ENCODE measurements at regions not wholly inside any gene's neighbourhood (a gene's known extent, or its start where the extent isn't known, plus 50 kb on each side); places are given as distances from the start of the nearest gene placed in this dataset.

DNA sequence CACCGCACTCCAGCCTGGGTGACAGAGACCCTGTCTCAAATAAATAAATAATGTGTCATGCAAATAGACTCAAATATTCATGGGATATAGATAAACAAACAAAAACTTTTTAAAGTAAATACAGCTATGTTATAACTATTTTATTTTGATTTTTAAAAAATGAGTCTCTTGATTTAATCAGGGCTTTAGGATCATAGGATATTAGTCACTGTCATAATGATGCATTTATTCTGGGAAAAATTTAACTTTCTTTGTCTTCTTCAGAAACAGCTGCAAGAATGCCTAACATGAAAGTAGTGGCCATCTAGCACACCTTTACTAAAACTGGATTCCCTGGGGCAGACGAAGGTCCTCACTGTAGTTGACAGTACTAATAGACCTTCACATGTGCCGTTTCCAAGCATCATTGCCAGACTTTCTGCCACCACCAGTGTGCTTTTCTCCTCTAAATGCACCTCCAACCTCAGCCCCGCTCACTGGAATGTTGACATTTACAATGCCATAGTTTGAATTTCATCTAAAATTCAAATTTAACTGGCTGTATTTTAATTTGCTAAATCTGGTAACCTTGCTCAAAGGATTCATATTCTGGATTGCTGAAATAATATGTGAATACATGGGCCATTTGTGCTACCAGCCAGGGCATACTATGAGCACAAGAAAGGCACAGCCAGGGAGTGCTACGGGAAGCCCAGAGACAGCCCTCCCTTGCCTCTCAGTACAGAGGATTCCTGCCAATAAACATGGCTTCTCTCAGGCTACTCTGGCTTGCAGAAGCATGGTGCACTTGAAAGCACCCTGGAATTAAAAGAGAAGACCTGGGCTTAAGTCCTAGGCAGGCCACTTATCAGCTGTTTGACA is 63.4 kb upstream of the ADO start:
- Histone ChIP-seq H3K36me3 (ENCODE audit: insufficient read depth, low read length) (no peaks in the 10 kb centered on the region), H3K79me2 (ENCODE audit: insufficient read depth, low read length) (no peaks in the 10 kb centered on the region), H3K27ac (ENCODE audit: low read depth, low read length, poor library complexity, severe bottlenecking) (no peak overlapping the region), H3K9ac (ENCODE audit: low read length) (no peak overlapping the region), H3K4me1 (ENCODE audit: insufficient read depth, low read length, severe bottlenecking) (no peaks in the 10 kb centered on the region), H2AFZ (ENCODE audit: low read length) (no peak overlapping the region), H3K4me3 (ENCODE audit: low read depth, low read length, poor library complexity, severe bottlenecking) (no peak overlapping the region), H3F3A (ENCODE audit: insufficient read depth, low read length) (no peaks in the 10 kb centered on the region), H3K9me2 (ENCODE audit: low read depth, low read length) (no peaks in the 10 kb centered on the region), H3K9me3 (ENCODE audit: low read length) (no peaks in the 10 kb centered on the region), H4K20me1 (ENCODE audit: insufficient read depth, low read length) (no peaks in the 10 kb centered on the region), H3K4me2 (ENCODE audit: low read length) (no peak overlapping the region), H3K27me3 (ENCODE audit: insufficient read depth, low read length) (no peaks in the 10 kb centered on the region)
- TF ChIP-seq, protein P1, sequence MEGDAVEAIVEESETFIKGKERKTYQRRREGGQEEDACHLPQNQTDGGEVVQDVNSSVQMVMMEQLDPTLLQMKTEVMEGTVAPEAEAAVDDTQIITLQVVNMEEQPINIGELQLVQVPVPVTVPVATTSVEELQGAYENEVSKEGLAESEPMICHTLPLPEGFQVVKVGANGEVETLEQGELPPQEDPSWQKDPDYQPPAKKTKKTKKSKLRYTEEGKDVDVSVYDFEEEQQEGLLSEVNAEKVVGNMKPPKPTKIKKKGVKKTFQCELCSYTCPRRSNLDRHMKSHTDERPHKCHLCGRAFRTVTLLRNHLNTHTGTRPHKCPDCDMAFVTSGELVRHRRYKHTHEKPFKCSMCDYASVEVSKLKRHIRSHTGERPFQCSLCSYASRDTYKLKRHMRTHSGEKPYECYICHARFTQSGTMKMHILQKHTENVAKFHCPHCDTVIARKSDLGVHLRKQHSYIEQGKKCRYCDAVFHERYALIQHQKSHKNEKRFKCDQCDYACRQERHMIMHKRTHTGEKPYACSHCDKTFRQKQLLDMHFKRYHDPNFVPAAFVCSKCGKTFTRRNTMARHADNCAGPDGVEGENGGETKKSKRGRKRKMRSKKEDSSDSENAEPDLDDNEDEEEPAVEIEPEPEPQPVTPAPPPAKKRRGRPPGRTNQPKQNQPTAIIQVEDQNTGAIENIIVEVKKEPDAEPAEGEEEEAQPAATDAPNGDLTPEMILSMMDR (IDR thresholded peaks at IDR 0.05; ENCODE audit: low read length): no peak
- TF ChIP-seq EZH2 (IDR thresholded peaks at IDR 0.05; ENCODE audit: borderline replicate concordance, low read length): no peak

DNA sequence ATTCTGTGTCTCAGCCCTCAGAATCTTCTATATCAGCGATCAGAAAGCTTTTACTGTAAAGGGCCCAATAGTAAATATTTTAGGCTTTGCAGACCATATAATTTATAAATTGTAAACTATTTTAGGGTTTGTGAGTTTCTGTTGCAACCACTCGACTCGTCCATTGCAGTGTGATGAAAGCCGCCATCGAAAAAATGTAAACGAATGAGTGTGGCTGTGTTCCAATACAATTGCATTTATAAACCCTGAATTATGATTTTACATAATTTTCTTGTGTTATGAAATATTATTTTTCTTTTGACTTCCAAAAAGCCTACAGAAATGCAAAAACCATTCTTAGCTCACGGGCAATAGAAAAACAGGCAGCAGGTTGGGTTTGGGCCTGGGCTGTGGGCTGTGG is 62.5 kb upstream of the ADO start:
- no peaks in the 10 kb centered on the region for H3K27me3 ChIP-seq (ENCODE audit: insufficient read depth, low read length)
- H3K4me1 ChIP-seq (ENCODE audit: insufficient read depth, low read length, severe bottlenecking): no peaks in the 10 kb centered on the region
- no peak for TF ChIP-seq EZH2 (IDR thresholded peaks at IDR 0.05; ENCODE audit: borderline replicate concordance, low read length)
- TF ChIP-seq, protein P1 (IDR thresholded peaks at IDR 0.05; ENCODE audit: low read length): no peak
- no peaks in the 10 kb centered on the region for H3K9me2 ChIP-seq (ENCODE audit: low read depth, low read length)
- no peak overlapping the region for H3K4me3 ChIP-seq (ENCODE audit: low read depth, low read length, poor library complexity, severe bottlenecking)
- H3F3A ChIP-seq (ENCODE audit: insufficient read depth, low read length): no peaks in the 10 kb centered on the region
- no peak overlapping the region for H3K27ac ChIP-seq (ENCODE audit: low read depth, low read length, poor library complexity, severe bottlenecking)
- H2AFZ ChIP-seq (ENCODE audit: low read length): no peak overlapping the region
- H3K36me3 ChIP-seq (ENCODE audit: insufficient read depth, low read length): no peaks in the 10 kb centered on the region
- no peak overlapping the region for H3K4me2 ChIP-seq (ENCODE audit: low read length)
- H4K20me1 ChIP-seq (ENCODE audit: insufficient read depth, low read length): no peaks in the 10 kb centered on the region
- H3K9ac ChIP-seq (ENCODE audit: low read length): no peak overlapping the region
- H3K79me2 ChIP-seq (ENCODE audit: insufficient read depth, low read length): no peaks in the 10 kb centered on the region
- no peaks in the 10 kb centered on the region for H3K9me3 ChIP-seq (ENCODE audit: low read length)

DNA sequence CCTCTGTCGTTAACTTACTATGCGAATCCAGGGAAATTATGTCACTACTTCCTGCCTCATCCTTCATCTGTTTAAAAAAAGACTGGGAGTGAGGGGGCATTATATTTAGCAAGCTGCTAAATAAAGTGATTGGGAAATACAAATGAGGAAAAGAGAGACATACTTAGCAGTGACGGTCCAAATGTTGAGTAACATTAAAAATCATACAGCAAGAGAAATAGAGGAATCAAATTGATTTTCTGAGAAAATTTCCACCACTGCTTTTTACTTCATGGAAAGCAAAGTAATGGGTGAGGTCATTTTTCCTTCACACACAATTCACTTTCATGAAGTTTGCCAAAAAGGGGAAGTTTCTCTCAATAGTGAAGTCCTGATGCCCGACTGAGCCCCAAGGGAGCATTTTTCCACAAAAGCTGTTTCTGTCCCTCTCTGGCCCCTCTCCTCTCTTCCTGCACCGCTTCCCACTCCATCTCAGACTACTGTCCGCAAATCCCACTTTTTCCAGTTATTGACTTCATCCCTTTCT is 61.9 kb upstream of the ADO start:
- H3K4me1 ChIP-seq (ENCODE audit: insufficient read depth, low read length, severe bottlenecking): no peaks in the 10 kb centered on the region

More for the DNA sequence above, 61.9 kb upstream of the ADO start:
- H3K9me3 ChIP-seq (ENCODE audit: low read length): no peaks in the 10 kb centered on the region
- no peak overlapping the region for H3K9ac ChIP-seq (ENCODE audit: low read length)
- H3K4me2 ChIP-seq (ENCODE audit: low read length): no peak overlapping the region
- H4K20me1 ChIP-seq (ENCODE audit: insufficient read depth, low read length): no peaks in the 10 kb centered on the region
- no peaks in the 10 kb centered on the region for H3K27me3 ChIP-seq (ENCODE audit: insufficient read depth, low read length)
- TF ChIP-seq, protein P1 (IDR thresholded peaks at IDR 0.05; ENCODE audit: low read length): no peak
- no peak for TF ChIP-seq EZH2 (IDR thresholded peaks at IDR 0.05; ENCODE audit: borderline replicate concordance, low read length)
- no peak overlapping the region for H3K27ac ChIP-seq (ENCODE audit: low read depth, low read length, poor library complexity, severe bottlenecking)
- H3K9me2 ChIP-seq (ENCODE audit: low read depth, low read length): no peaks in the 10 kb centered on the region
- no peaks in the 10 kb centered on the region for H3F3A ChIP-seq (ENCODE audit: insufficient read depth, low read length)
- H2AFZ ChIP-seq (ENCODE audit: low read length): no peak overlapping the region
- H3K4me3 ChIP-seq (ENCODE audit: low read depth, low read length, poor library complexity, severe bottlenecking): no peak overlapping the region
- H3K79me2 ChIP-seq (ENCODE audit: insufficient read depth, low read length): no peaks in the 10 kb centered on the region
- no peaks in the 10 kb centered on the region for H3K36me3 ChIP-seq (ENCODE audit: insufficient read depth, low read length)

All from OCI-LY1 (cell line).